RCC 7860 (cell line): ENCODE measurements at regions not wholly inside any gene's neighbourhood (a gene's known extent, or its start where the extent isn't known, plus 50 kb on each side); places are given as distances from the start of the nearest gene placed in this dataset.
"Not testable (repeated sequence)": the region's sequence is repeated elsewhere in the genome, so short reads cannot be mapped to it uniquely, and the experiment has no call there.

Experiments
- DNase-seq: peaks from one replicate; pipeline ENCODE4 v3.0.0-alpha.2; 2015; ENCODE audit warnings: low spot score
- FAIRE-seq: peaks from 2 replicates; lab custom pipeline; 2012; peaks lifted over from hg19 to GRCh38; lab: Jason Lieb, UNC

DNA sequence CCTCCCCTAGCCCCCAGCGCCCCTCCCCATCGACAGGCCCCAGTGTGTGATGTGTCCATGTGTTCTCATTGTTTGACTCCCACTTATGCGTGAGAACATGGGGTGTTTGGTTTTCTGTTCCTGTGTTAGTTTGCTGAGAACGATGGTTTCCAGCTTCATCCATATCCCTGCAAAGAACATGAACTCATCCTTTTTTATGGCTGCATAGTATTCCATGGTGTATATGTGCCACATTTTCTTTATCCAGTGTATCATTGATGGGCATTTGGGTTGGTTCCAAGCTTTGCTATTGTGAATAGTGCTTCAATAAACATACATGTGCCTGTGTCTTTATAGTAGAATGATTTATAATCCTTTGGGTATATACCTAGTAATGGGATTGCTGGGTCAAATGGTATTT lies 107.6 kb upstream of the ADGRG2 start:
- DNase-seq, FAIRE-seq: not testable (repeated sequence)

DNA sequence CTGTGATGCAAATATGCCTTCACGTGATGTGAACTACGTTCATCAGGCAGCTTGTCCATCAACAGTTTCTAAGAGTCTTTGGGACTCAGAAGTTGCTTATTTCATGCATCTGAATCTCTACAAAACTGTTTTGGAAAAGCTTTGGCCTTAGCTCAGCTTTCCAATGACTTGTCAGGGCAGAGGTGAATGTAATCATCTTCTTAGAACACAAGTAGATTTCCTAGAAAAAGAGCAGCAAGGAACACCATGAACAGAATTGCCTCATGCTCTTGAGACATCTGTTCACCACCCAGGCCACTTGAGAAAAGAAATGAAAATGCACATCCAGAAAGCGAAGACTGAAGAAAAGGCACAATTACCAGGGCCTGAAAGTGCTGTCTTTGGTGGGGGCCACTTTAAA lies 105.8 kb upstream of the PDHA1 start:
- FAIRE-seq, result no peak
- DNase-seq, result no peak

DNA sequence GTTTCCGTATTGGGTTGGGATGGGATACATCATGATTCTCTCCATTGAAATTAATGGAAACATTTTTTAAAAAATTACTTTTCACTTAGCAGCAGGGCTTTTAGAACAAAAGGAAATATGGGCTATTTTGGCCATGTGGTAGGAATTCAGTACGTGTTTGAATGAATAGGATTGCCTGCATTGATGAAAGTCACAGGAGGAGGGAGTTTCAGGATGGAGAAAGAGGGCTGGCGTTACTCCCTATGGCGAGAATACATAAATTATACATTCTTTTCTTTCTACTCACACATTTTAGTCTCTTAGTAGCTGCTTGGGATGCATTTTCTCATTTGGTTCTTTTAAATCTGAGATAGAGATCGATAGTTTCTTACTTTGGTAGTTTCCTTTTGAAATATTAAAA lies 100.3 kb upstream of the PDHA1 start:
- FAIRE-seq, result no peak

DNA sequence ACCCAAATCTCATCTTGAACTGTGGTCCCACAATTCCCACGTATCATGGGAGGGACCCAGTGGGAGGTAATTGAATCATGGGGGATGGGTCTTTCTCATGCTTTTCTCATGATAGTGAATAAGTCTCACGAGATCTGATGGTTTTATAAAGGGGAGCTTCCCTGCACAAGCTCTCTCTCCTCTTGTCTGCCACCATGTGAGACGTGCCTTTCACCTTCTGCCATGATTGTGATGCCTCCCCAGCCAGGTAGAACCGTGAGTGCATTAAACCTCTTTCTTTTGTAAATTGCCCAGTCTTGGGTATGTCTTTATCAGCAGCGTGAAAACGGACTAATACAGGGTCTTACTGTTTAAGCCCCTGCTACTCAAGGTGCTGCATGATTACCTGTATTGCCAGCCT lies 98.8 kb upstream of the PDHA1 start:
- FAIRE-seq, DNase-seq: not testable (repeated sequence)

More for the DNA sequence above, 100.3 kb upstream of the PDHA1 start:
- no peak for DNase-seq

DNA sequence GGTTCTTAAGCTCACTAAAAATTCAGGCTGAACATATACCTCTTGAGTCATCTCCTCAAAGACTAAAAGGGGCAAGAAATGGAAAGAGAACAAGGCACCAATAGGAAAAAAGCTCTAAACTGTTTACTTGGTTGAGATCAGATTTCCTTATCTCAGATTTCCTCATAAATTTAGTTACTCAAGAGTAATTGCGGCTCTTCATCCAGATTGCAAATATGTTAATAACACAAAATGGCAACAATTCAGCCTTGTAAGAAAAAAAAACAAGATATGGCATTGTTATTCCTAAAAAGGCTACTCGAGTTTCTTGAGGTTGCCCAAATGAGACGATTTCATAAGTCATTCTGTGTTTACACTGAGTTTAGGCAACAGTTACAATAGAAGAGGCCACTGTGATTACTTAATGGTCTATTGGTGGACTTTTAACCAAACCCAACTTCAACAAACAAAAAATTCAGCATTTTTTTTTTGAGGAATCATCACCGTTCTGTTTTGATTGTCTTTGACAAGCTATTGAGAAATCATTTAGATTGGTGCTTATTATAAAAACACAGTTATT lies 97.9 kb upstream of the PDHA1 start:
- FAIRE-seq (no peak), DNase-seq (no peak)

- FAIRE-seq (no peak), DNase-seq (no peak)
Observed at GRCh38 chrX:19256986-19257385, 86.7 kb upstream of the PDHA1 start.

DNA sequence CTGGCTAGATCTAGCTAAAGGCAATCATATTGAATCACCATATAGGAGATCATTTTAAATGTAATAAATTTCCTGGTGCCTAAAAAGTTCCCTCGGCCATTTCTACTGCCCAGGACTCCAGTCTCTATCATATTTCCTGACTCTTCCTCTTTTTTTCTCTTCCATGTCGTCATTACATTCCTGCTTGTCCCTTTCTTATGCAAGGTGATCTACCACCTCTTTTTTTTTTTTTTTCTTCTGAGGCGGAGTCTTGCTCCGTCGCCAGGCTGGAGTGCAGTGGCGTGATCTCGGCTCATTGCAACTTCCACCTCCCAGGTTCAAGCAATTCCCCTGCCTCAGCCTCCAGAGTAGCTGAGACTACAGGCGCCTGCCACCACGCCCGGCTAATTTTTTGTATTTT lies 82.7 kb upstream of the PDHA1 start:
- not testable (repeated sequence) for FAIRE-seq, DNase-seq

- FAIRE-seq, result no peak
Observed at GRCh38 chrX:19270727-19271126, 73.0 kb upstream of the PDHA1 start.

DNA sequence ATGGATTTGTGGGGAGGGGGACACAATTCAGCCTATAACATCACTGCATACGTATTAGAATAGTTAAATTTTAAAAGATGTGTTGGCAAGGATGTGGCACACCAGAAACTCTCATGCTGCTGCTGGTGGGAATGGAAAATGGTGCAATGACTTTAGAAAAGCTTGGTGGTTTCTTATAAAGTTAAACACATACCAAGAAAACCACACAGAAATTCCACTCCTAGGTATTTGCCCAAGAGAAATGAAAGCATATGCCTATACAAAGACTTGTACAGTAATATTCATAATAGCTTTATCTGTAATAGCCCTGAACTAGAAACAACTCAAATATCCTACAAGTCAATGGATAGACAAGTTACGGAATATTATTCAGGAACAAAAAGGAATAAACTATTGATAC lies 71.3 kb upstream of the PDHA1 start:
- FAIRE-seq (peak; percentile 69), DNase-seq (peak; percentile 13)

More at GRCh38 chrX:19270727-19271126, 73.0 kb upstream of the PDHA1 start:
- DNase-seq, result no peak

- FAIRE-seq, result no peak
- DNase-seq, result no peak
Observed at GRCh38 chrX:19280636-19281035, 63.1 kb upstream of the PDHA1 start.

GRCh38 chrX:19281256-19281655 lies 62.5 kb upstream of the PDHA1 start:
- no peak for FAIRE-seq
- no peak for DNase-seq

- FAIRE-seq (no peak), DNase-seq (no peak)
Observed at GRCh38 chrX:19283597-19284339, 60.0 kb upstream of the PDHA1 start.

DNA sequence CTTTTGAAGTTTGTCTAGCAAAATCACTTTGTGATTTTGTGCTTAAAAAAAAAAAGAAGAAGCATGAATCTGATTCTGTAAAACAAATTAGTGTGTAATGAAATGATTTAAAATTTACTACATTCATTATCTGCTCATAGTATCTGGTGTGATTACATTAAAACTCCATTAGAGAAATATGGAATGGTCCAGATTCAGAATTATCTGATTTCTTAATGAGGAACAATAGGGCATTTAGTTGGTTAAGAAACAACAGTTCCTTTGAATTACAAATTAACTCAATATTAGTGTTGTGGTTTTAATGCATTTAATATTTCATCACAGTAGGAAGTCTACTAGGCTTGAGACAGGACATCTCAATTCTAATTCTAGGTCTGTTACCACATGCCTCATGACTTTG lies 57.9 kb upstream of the PDHA1 start:
- DNase-seq (no peak), FAIRE-seq (no peak)

DNA sequence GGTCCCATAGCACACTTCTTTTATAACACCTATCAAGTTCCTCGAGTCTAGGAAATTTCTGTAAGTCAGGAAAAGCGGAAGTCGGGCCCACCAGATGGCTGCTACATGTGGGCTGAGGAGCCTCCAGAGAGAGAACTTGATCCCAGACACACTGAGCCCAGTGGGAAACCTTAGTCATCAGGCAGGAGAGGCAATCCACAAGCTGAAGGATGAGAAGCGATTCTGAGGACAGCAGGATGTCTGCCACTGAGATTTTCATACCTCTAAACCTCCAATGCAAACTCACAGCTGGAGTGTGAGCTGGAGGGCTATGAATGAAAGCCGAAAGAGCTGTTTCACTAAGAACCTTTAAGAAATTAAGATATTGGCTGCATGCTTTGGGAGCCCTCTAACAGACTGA lies 52.6 kb upstream of the PDHA1 start:
- DNase-seq (no peak), FAIRE-seq (no peak)

DNA sequence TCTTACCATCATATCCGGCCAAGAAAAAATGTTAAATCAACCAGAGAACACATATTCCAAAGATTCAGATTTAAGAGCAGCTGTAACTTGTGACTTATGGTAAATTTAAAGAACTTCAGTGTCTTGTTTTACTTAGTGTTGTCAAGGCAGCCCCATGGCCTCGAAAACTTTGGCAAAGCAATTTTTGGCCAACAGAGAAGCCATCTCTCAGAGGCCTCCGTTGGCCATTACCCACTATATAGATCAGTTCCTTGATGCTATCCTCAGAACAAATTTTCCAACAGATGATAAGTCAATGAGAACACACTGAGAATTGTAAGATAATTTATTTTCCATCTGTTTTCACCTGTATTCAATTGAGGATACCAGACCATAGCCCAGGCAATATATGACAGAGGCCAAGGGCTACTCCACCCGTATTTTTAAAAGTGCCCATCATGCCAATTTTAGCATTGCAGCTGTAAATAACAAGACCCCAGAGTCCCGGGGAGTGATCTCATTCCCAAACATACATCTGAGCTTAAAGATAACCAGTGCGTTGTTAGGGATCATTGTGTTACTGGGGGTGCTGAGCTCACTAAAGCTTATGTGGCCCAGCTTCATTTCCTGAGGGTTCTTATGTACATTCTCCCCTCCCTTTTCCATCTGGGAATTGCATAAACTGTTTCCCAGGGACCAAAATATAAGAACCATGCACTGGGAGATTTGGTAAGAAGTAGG lies 50.0 kb upstream of the PDHA1 start:
- DNase-seq (no peak), FAIRE-seq (no peak)
